HCT116 (cell line): ENCODE measurements at regions not wholly inside any gene's neighbourhood (a gene's known extent, or its start where the extent isn't known, plus 50 kb on each side); places are given as distances from the start of the nearest gene placed in this dataset.

Source experiments
- ATAC-seq: fragments of 200-7000 bp; cut with Tn5 transposase; 2 replicates; pipeline ENCODE4 v1.9.1; 2020; ENCODE audit warnings: mild to moderate bottlenecking, moderate library complexity
- BruUV-seq: library from RNA; stranded (reverse); fragments of 400-500 nt; replicated peaks from 2 replicates; lab custom pipeline; 2021; lab: Mats Ljungman, UMichigan
- CTCF ChIA-PET: fragments of 300-600 bp; sonication (Branson Sonifier 250); formaldehyde crosslinking; loops from one replicate; lab custom pipeline; 2021; ENCODE audit warnings: antibody characterized with exemption; lab: Charles Lee
- POLR2A ChIA-PET: fragments of 300-600, 350-600 bp; sonication (Branson Sonifier 250); formaldehyde crosslinking; loops from one replicate; lab custom pipeline; 2021; ENCODE audit warnings: antibody characterized with exemption; lab: Charles Lee
- RAD21 ChIA-PET, 2 experiments: fragments of 300-600 bp; sonication (Branson Sonifier 250); formaldehyde crosslinking; loops; one replicate each; lab custom pipeline; 2023; ENCODE audit warnings: low total read pairs in 2 of 2; ENCODE audit not compliant: uncharacterized antibody in 2 of 2, unreplicated experiment in 2 of 2, low non-redundant PET in 1 of 2; lab: Charles Lee
- DNase-seq: peaks from one replicate; pipeline ENCODE4 v3.0.0-alpha.2; 2010; ENCODE audit warnings: low read depth, low spot score
- H2AFZ ChIP-seq: fragments of 200-600 bp; shearing (Covaris generic), sonication (generic); 2 replicates; pipeline ENCODE4 v1.6.1; 2017; ENCODE audit warnings: low read depth, mixed run types, mixed read lengths, antibody characterized with exemption, low read length; ENCODE audit not compliant: poor library complexity, severe bottlenecking
- H3K27ac ChIP-seq: 2 replicates; pipeline ENCODE4 v1.5.1; 2012; ENCODE audit warnings: low read depth, low read length
- H3K27me3 ChIP-seq: fragments of 200-600 bp; sonication (generic); 2 replicates; pipeline ENCODE4 v1.6.1; 2016; ENCODE audit warnings: mixed run types, low read length, mixed read lengths; ENCODE audit not compliant: insufficient read depth
- H3K36me3 ChIP-seq, 2 experiments: fragments of 200-500 bp in 1 of 2; fragments of 200-600 bp in 1 of 2; sonication (Bioruptor generic) in 1 of 2; sonication (generic) in 1 of 2; 2 replicates each; pipeline versions ENCODE4 v1.5.1 to v1.6.1; 2014 to 2016; ENCODE audit warnings: low read length in 2 of 2, inconsistent platforms in 1 of 2, mixed read lengths in 1 of 2, mixed run types in 1 of 2; ENCODE audit not compliant: insufficient read depth in 2 of 2, control insufficient read depth in 1 of 2
- H3K4me1 ChIP-seq, 2 experiments: fragments of 200-600 bp in 1 of 2; sonication (generic) in 1 of 2; 2 replicates each; pipeline versions ENCODE4 v1.5.1 to v1.6.1; 2012 to 2017; ENCODE audit warnings: low read length in 2 of 2, inconsistent platforms in 1 of 2, mild to moderate bottlenecking in 1 of 2, mixed read lengths in 1 of 2, mixed run types in 1 of 2, moderate library complexity in 1 of 2; ENCODE audit not compliant: insufficient read depth in 2 of 2, control insufficient read depth in 1 of 2
- H3K4me2 ChIP-seq: fragments of 200-600 bp; sonication (generic); 2 replicates; pipeline ENCODE4 v1.6.1; 2017; ENCODE audit warnings: mixed run types, low read length, mixed read lengths
- H3K4me3 ChIP-seq, 2 experiments: fragments of 200-600 bp in 1 of 2; sonication (generic) in 1 of 2; replicated peaks in 1 of 2; 2 replicates each; pipeline ENCODE4 v1.5.1; 2011 to 2016; ENCODE audit warnings: low read length in 2 of 2, control low read depth in 1 of 2, low read depth in 1 of 2, mild to moderate bottlenecking in 1 of 2, mixed read lengths in 1 of 2, mixed run types in 1 of 2
- H3K79me2 ChIP-seq: fragments of 200-600 bp; sonication (generic); 2 replicates; pipeline ENCODE4 v1.6.1; 2017; ENCODE audit warnings: mild to moderate bottlenecking, mixed run types, low read length, moderate library complexity, mixed read lengths; ENCODE audit not compliant: insufficient read depth
- H3K9ac ChIP-seq: fragments of 200-600 bp; sonication (generic); 2 replicates; pipeline ENCODE4 v1.6.1; 2016; ENCODE audit warnings: low read length, mixed read lengths
- H3K9me2 ChIP-seq: fragments of 200-600 bp; sonication (generic), shearing (Covaris generic); 2 replicates; pipeline ENCODE4 v1.6.1; 2017; ENCODE audit warnings: mixed run types, mild to moderate bottlenecking, moderate library complexity; ENCODE audit not compliant: insufficient read depth
- H3K9me3 ChIP-seq, 2 experiments: fragments of 200-500 bp in 1 of 2; fragments of 200-600 bp in 1 of 2; sonication (Bioruptor generic) in 1 of 2; sonication (generic) in 1 of 2; 2 replicates each; pipeline ENCODE4 v1.6.1; 2014 to 2017; ENCODE audit warnings: low read length in 2 of 2, mixed read lengths in 2 of 2, inconsistent platforms in 1 of 2, low read depth in 1 of 2, mild to moderate bottlenecking in 1 of 2, mixed run types in 1 of 2, moderate library complexity in 1 of 2; ENCODE audit not compliant: control insufficient read depth in 1 of 2, insufficient read depth in 1 of 2
- H4K20me1 ChIP-seq: fragments of 200-600 bp; sonication (generic), shearing (Covaris generic); 2 replicates; pipeline ENCODE4 v1.6.1; 2017; ENCODE audit warnings: mixed run types, mild to moderate bottlenecking, moderate library complexity; ENCODE audit not compliant: insufficient read depth
- CBX3 ChIP-seq: IDR thresholded peaks from 2 replicates; pipeline ENCODE4 v1.6.1; 2012; ENCODE audit warnings: low read depth
- CEBPB ChIP-seq: IDR thresholded peaks from 2 replicates; pipeline ENCODE4 v1.6.1; 2012; ENCODE audit warnings: low read depth
- ELF1 ChIP-seq: IDR thresholded peaks from 2 replicates; pipeline ENCODE4 v1.6.1; 2012; ENCODE audit warnings: low read depth, borderline replicate concordance
- FOSL1 ChIP-seq: IDR thresholded peaks from 2 replicates; pipeline ENCODE4 v1.6.1; 2012; ENCODE audit warnings: low read depth
- JUND ChIP-seq: IDR thresholded peaks from 2 replicates; pipeline ENCODE4 v1.6.1; 2012
- SRF ChIP-seq: IDR thresholded peaks from 2 replicates; pipeline ENCODE4 v1.6.1; 2012; ENCODE audit warnings: low read depth
- TCF7L2 ChIP-seq: IDR thresholded peaks from 2 replicates; pipeline ENCODE4 v1.7.0; 2011; ENCODE audit warnings: borderline replicate concordance, inconsistent platforms; ENCODE audit not compliant: insufficient read depth, insufficient read length; ENCODE audit errors: extremely low read depth
- YY1 ChIP-seq: IDR thresholded peaks from 2 replicates; pipeline ENCODE4 v1.6.1; 2011; ENCODE audit warnings: low read length, low read depth, moderate library complexity, mild to moderate bottlenecking; ENCODE audit not compliant: insufficient replicate concordance; ENCODE audit errors: extremely low read depth
- intact Hi-C: fragments of 100-400 bp; cut with micrococcal nuclease; formaldehyde crosslinking; loops from 2 replicates; pipeline ENCODE4 v1.10.0; 2022
- TF ChIP-seq, protein P1 (sequence below), 3 experiments: fragments of 200-600 bp in 1 of 3; sonication (generic) in 1 of 3; IDR thresholded peaks in 2 of 3; conservative IDR thresholded peaks in 1 of 3; 2 replicates each; pipeline ENCODE4 v1.5.1; 2012 to 2017; ENCODE audit warnings: low read depth in 2 of 3, low read length in 2 of 3, antibody characterized with exemption in 1 of 3, borderline replicate concordance in 1 of 3, control low read depth in 1 of 3, mild to moderate bottlenecking in 1 of 3, mixed read lengths in 1 of 3, mixed run types in 1 of 3, moderate library complexity in 1 of 3; ENCODE audit not compliant: insufficient read depth in 1 of 3
- TF ChIP-seq, protein P2 (sequence below): IDR thresholded peaks from 2 replicates; pipeline ENCODE4 v1.6.1; 2012
- TF ChIP-seq, protein P3 (sequence below): IDR thresholded peaks from 2 replicates; pipeline ENCODE4 v1.6.1; 2011; ENCODE audit warnings: mild to moderate bottlenecking, low read length, moderate library complexity; ENCODE audit not compliant: insufficient replicate concordance; ENCODE audit errors: extremely low read depth
- TF ChIP-seq, protein P4 (sequence below): IDR thresholded peaks from 2 replicates; pipeline ENCODE4 v1.6.1; 2012

DNA sequence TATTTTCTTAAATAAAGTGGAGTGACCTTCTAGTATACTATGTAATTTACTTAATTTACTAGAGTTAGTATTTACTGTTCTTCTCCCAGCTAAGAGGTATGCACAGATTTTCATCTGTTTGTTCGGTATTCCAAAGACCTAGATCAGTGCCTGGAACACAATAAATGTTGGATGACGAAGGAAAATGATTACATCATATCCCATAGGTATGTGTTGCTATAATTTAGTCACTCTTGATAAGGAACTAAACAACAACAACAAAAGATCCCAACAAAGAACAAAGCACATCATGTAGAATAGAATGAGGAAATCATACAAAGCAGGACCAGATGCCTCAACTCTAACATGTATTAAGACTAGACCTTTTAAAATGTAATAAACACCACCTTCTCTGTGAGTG is 89.6 kb upstream of the ADGRF1 start:
- H3K4me3 ChIP-seq, result no peak overlapping the region
- H3K4me1 ChIP-seq, result peaks cover 49 to 53% of the 10 kb centered on the region in 2 experiments
- intact Hi-C loops, result no loop called here
- H3K9ac ChIP-seq, result no peak overlapping the region
- ATAC-seq (no peak), DNase-seq (no peak)
- no peaks in the 10 kb centered on the region for H3K36me3 ChIP-seq
- no TSS peak for BruUV-seq
- no peaks in the 10 kb centered on the region for H3K27me3 ChIP-seq
- no peak overlapping the region for H3K27ac ChIP-seq
- CTCF ChIA-PET, result no interaction called here
- no peaks in the 10 kb centered on the region for H4K20me1 ChIP-seq
- peak overlapping the region; percentile 29 for H2AFZ ChIP-seq
- TF ChIP-seq, protein P1, sequence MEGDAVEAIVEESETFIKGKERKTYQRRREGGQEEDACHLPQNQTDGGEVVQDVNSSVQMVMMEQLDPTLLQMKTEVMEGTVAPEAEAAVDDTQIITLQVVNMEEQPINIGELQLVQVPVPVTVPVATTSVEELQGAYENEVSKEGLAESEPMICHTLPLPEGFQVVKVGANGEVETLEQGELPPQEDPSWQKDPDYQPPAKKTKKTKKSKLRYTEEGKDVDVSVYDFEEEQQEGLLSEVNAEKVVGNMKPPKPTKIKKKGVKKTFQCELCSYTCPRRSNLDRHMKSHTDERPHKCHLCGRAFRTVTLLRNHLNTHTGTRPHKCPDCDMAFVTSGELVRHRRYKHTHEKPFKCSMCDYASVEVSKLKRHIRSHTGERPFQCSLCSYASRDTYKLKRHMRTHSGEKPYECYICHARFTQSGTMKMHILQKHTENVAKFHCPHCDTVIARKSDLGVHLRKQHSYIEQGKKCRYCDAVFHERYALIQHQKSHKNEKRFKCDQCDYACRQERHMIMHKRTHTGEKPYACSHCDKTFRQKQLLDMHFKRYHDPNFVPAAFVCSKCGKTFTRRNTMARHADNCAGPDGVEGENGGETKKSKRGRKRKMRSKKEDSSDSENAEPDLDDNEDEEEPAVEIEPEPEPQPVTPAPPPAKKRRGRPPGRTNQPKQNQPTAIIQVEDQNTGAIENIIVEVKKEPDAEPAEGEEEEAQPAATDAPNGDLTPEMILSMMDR (IDR thresholded peaks at IDR 0.05 in 2 of 3, conservative IDR thresholded peaks at IDR 0.05 in 1 of 3; ENCODE audit: borderline replicate concordance in 1 of 3, insufficient read depth in 1 of 3, low read depth in 2 of 3, low read length in 2 of 3), result no peak
- TF ChIP-seq YY1 (no peak), TCF7L2 (no peak)
- no peaks in the 10 kb centered on the region for H3K79me2 ChIP-seq
- no peaks in the 10 kb centered on the region for H3K9me2 ChIP-seq
- H3K9me3 ChIP-seq, result no peaks in the 10 kb centered on the region
- H3K4me2 ChIP-seq, result no peak overlapping the region
- RAD21 ChIA-PET, result no interaction called here
- POLR2A ChIA-PET, result no interaction called here

DNA sequence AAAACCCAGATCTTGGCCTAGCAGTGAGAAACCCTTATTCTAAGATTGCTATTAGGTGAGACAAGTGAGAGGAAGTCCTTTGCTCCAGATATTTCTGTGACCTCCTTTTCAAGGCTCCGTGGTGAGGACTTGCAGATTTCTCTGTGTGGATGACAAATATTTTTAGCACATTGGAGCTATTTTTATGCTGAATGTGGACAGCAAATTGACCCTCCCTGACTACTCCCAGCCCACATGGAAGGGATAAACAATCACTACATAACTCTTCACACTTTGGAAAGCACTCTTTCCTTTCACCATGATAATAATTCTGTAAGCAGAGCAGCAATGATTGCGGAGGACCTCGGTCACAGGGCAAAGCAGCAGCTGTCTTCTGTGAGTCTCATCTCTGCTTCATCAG is 88.0 kb upstream of the ADGRF1 start:
- Histone ChIP-seq H3K36me3 (no peaks in the 10 kb centered on the region), H3K4me1 (peaks cover 39 to 42% of the 10 kb centered on the region in 2 experiments), H4K20me1 (no peaks in the 10 kb centered on the region), H3K4me2 (no peak overlapping the region), H3K27ac (no peak overlapping the region), H3K4me3 (no peak overlapping the region), H3K9me3 (no peaks in the 10 kb centered on the region), H3K27me3 (no peaks in the 10 kb centered on the region), H2AFZ (no peak overlapping the region), H3K79me2 (no peaks in the 10 kb centered on the region), H3K9ac (no peak overlapping the region), H3K9me2 (no peaks in the 10 kb centered on the region)
- no TSS peak for BruUV-seq
- ChIA-PET RAD21 (no interaction called here), CTCF (no interaction called here), POLR2A (no interaction called here)
- ATAC-seq, result no peak
- DNase-seq, result no peak
- intact Hi-C loops, result no loop called here
- TF ChIP-seq ELF1, result no peak
- TF ChIP-seq, protein P2, sequence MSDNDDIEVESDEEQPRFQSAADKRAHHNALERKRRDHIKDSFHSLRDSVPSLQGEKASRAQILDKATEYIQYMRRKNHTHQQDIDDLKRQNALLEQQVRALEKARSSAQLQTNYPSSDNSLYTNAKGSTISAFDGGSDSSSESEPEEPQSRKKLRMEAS, result no peak
- TF ChIP-seq, protein P3, sequence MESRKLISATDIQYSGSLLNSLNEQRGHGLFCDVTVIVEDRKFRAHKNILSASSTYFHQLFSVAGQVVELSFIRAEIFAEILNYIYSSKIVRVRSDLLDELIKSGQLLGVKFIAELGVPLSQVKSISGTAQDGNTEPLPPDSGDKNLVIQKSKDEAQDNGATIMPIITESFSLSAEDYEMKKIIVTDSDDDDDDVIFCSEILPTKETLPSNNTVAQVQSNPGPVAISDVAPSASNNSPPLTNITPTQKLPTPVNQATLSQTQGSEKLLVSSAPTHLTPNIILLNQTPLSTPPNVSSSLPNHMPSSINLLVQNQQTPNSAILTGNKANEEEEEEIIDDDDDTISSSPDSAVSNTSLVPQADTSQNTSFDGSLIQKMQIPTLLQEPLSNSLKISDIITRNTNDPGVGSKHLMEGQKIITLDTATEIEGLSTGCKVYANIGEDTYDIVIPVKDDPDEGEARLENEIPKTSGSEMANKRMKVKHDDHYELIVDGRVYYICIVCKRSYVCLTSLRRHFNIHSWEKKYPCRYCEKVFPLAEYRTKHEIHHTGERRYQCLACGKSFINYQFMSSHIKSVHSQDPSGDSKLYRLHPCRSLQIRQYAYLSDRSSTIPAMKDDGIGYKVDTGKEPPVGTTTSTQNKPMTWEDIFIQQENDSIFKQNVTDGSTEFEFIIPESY, result no peak
- no peak for TF ChIP-seq CEBPB
- no peak for TF ChIP-seq TCF7L2
- TF ChIP-seq FOSL1, result no peak
- no peak for TF ChIP-seq JUND
- TF ChIP-seq, protein P4, sequence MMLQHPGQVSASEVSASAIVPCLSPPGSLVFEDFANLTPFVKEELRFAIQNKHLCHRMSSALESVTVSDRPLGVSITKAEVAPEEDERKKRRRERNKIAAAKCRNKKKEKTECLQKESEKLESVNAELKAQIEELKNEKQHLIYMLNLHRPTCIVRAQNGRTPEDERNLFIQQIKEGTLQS, result no peak
- TF ChIP-seq SRF, result no peak
- TF ChIP-seq CBX3, result no peak
